Vagina (tissue), 2 donors: ENCODE measurements at regions not wholly inside any gene's neighbourhood (a gene's known extent, or its start where the extent isn't known, plus 50 kb on each side); places are given as distances from the start of the nearest gene placed in this dataset.

Source experiments
- DNase-seq, 2 donors: peaks; one replicate each; pipeline ENCODE4 v3.0.0-alpha.2; 2017; ENCODE audit errors: extremely low spot score in 2 of 2
- H3K27ac ChIP-seq: fragments of 200-600 bp; sonication (generic); one replicate; pipeline ENCODE4 v1.5.1; 2019
- H3K27me3 ChIP-seq: fragments of 200-600 bp; sonication (generic); one replicate; pipeline ENCODE4 v1.5.1; 2019
- H3K36me3 ChIP-seq, 2 donors: fragments of 200-600 bp; sonication (generic); one replicate each; pipeline ENCODE4 v1.5.1; 2017 to 2019
- H3K4me1 ChIP-seq: fragments of 200-600 bp; sonication (generic); one replicate; pipeline ENCODE4 v1.5.1; 2019
- H3K4me3 ChIP-seq, 2 donors: fragments of 200-600 bp; sonication (generic); 1 replicate in 1 of 2; 2 replicates in 1 of 2; pipeline ENCODE4 v1.5.1; 2016 to 2019
- H3K9me3 ChIP-seq: fragments of 200-600 bp; sonication (generic); one replicate; pipeline ENCODE4 v1.5.1; 2019
- POLR2A ChIP-seq, 2 donors: fragments of 450-650 bp; IDR thresholded peaks; one replicate each; pipeline ENCODE4 v1.6.1; 2017; ENCODE audit warnings: antibody characterized with exemption in 2 of 2, mild to moderate bottlenecking in 2 of 2, moderate library complexity in 2 of 2
- POLR2AphosphoS5 ChIP-seq, 2 donors: sonication (generic); formaldehyde crosslinking; IDR thresholded peaks; one replicate each; pipeline ENCODE4 v1.9.0; 2017; ENCODE audit warnings: antibody characterized with exemption in 2 of 2, mild to moderate bottlenecking in 2 of 2, low read depth in 1 of 2; ENCODE audit not compliant: insufficient read depth in 1 of 2
- intact Hi-C: fragments of 100-400 bp; cut with DNase I; formaldehyde crosslinking; loops from one replicate; pipeline ENCODE4 v1.15.1; 2023
- TF ChIP-seq, protein P1 (sequence below), 3 experiments: fragments of 450-650 bp in 2 of 3; fragments of 200-600 bp in 1 of 3; sonication (generic) in 1 of 3; IDR thresholded peaks; one replicate each; pipeline ENCODE4 v1.5.1; 2017 to 2019; ENCODE audit warnings: antibody characterized with exemption in 3 of 3, mild to moderate bottlenecking in 2 of 3, moderate library complexity in 2 of 3

DNA sequence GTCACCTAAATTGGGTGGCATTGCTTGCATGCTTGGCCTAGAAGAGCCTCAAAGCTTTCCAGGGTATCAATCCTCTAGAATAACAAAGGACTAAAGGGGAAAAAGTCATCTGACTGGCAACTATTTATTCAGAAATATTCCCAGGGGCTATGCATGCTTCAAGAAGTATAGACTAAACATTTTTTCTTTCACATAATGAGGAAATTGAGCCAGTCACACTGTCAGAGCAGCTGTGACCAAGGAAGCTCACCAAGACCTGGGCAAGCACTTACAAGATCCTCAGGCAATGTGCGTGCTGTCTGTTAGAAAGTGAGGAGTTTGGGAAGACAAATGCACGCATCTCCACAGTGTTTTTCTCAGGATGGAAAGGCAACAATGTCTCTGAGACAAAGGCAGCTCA, 747.2 kb downstream of the DIAPH3 start:
- H3K4me1 ChIP-seq: no peaks in the 10 kb centered on the region
- H3K27me3 ChIP-seq: no peaks in the 10 kb centered on the region
- intact Hi-C loops: no loop called here
- H3K4me3 ChIP-seq: no peak overlapping the region
- TF ChIP-seq, protein P1, sequence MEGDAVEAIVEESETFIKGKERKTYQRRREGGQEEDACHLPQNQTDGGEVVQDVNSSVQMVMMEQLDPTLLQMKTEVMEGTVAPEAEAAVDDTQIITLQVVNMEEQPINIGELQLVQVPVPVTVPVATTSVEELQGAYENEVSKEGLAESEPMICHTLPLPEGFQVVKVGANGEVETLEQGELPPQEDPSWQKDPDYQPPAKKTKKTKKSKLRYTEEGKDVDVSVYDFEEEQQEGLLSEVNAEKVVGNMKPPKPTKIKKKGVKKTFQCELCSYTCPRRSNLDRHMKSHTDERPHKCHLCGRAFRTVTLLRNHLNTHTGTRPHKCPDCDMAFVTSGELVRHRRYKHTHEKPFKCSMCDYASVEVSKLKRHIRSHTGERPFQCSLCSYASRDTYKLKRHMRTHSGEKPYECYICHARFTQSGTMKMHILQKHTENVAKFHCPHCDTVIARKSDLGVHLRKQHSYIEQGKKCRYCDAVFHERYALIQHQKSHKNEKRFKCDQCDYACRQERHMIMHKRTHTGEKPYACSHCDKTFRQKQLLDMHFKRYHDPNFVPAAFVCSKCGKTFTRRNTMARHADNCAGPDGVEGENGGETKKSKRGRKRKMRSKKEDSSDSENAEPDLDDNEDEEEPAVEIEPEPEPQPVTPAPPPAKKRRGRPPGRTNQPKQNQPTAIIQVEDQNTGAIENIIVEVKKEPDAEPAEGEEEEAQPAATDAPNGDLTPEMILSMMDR (IDR thresholded peaks at IDR 0.05): no peak
- no peak for TF ChIP-seq POLR2A (IDR thresholded peaks at IDR 0.05)
- TF ChIP-seq POLR2AphosphoS5 (IDR thresholded peaks at IDR 0.05; ENCODE audit: insufficient read depth in 1 of 2, low read depth in 1 of 2): no peak
- no peak overlapping the region for H3K27ac ChIP-seq
- no peak for DNase-seq
- H3K36me3 ChIP-seq: no peaks in the 10 kb centered on the region
- H3K9me3 ChIP-seq: no peaks in the 10 kb centered on the region

GRCh38 chr13:59422646-59423045, 741.1 kb downstream of the DIAPH3 start:
- Histone ChIP-seq H3K27me3 (no peaks in the 10 kb centered on the region), H3K4me3 (no peak overlapping the region), H3K4me1 (no peaks in the 10 kb centered on the region), H3K27ac (no peak overlapping the region), H3K9me3 (no peaks in the 10 kb centered on the region), H3K36me3 (no peaks in the 10 kb centered on the region)
- TF ChIP-seq, protein P1 (IDR thresholded peaks at IDR 0.05): no peak
- TF ChIP-seq POLR2AphosphoS5 (IDR thresholded peaks at IDR 0.05; ENCODE audit: insufficient read depth in 1 of 2, low read depth in 1 of 2) (no peak), POLR2A (IDR thresholded peaks at IDR 0.05) (no peak)
- intact Hi-C loops: no loop called here
- no peak for DNase-seq

DNA sequence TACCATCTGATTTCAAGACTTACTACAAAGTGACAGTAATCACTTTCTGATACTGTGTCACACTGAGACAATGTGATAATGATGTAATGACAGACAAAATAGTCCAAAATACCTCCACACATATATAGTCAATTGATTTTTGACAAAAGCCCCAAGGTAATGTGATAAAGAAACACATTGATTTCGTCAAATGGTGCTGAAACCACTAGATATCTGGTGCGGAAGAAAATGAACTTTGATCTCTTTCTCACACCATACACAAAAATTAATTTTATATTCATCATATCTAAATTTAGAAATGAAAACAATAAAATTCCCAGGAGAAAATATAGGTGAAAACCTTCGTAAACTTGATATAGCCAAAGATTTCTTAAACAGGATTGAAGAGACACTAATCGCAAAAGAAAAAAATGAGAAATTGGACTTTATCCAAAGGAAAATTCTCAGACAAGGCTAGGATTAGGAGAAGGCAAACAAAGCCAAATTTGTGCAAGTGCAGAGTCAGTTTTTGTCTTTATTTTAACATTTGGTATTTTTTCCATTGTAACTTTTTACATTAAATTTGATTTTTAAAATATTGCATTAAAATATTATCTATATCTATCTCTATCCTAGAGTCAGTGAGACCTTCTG, 739.9 kb downstream of the DIAPH3 start:
- Histone ChIP-seq H3K27ac (no peak overlapping the region), H3K36me3 (no peaks in the 10 kb centered on the region), H3K4me1 (no peaks in the 10 kb centered on the region), H3K9me3 (no peaks in the 10 kb centered on the region), H3K4me3 (no peak overlapping the region), H3K27me3 (no peaks in the 10 kb centered on the region)
- intact Hi-C loops: no loop called here
- TF ChIP-seq POLR2A (IDR thresholded peaks at IDR 0.05) (no peak), POLR2AphosphoS5 (IDR thresholded peaks at IDR 0.05; ENCODE audit: insufficient read depth in 1 of 2, low read depth in 1 of 2) (no peak)
- no peak for DNase-seq

- no peaks in the 10 kb centered on the region for H3K9me3 ChIP-seq
- TF ChIP-seq POLR2AphosphoS5 (IDR thresholded peaks at IDR 0.05; ENCODE audit: insufficient read depth in 1 of 2, low read depth in 1 of 2): no peak
- no peak for TF ChIP-seq POLR2A (IDR thresholded peaks at IDR 0.05)
- TF ChIP-seq, protein P1 (IDR thresholded peaks at IDR 0.05): no peak
- no peaks in the 10 kb centered on the region for H3K36me3 ChIP-seq
- intact Hi-C loops: no loop called here
- no peak overlapping the region for H3K27ac ChIP-seq
- no peaks in the 10 kb centered on the region for H3K27me3 ChIP-seq
- no peak for DNase-seq
- no peaks in the 10 kb centered on the region for H3K4me1 ChIP-seq
- no peak overlapping the region for H3K4me3 ChIP-seq
Observed at GRCh38 chr13:59424661-59425060, 739.1 kb downstream of the DIAPH3 start.

- Histone ChIP-seq H3K9me3 (no peaks in the 10 kb centered on the region), H3K36me3 (no peaks in the 10 kb centered on the region), H3K4me1 (no peaks in the 10 kb centered on the region), H3K4me3 (no peak overlapping the region), H3K27ac (no peak overlapping the region), H3K27me3 (no peaks in the 10 kb centered on the region)
- TF ChIP-seq, protein P1 (IDR thresholded peaks at IDR 0.05): no peak
- TF ChIP-seq POLR2AphosphoS5 (IDR thresholded peaks at IDR 0.05; ENCODE audit: insufficient read depth in 1 of 2, low read depth in 1 of 2): no peak
- no peak for TF ChIP-seq POLR2A (IDR thresholded peaks at IDR 0.05)
- intact Hi-C loops: no loop called here
- DNase-seq: no peak
Observed at GRCh38 chr13:59425211-59425741, 738.5 kb downstream of the DIAPH3 start.
